ENCODE measurements at regions not wholly inside any gene's neighbourhood (a gene's known extent, or its start where the extent isn't known, plus 50 kb on each side); places are given as distances from the start of the nearest gene placed in this dataset.

DNA sequence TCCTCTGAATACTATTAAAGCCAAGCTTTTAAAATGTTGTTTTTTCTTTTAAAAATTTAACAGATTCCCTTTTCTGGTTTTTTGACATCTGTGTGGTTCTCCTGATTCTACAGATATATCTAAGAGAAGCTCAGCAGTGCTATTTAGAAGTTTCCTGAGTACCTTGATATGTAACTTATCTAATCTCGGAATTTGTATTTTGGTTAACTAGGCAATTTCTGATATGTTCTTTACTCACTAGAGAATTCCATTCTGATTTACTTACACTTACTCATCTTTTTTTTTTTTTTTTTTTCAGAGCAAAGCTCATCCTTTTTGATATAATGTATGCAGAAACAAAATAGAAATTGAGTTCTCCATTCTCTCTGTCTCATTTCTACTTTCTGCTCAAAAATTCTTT, 63.8 kb downstream of the PALS2 start:
- Histone ChIP-seq H2BK20ac (ENCODE audit: low read length) (no peak overlapping the region), H3K18ac (ENCODE audit: extremely low read depth, low read length) (no peak overlapping the region), H3K36me3 (ENCODE audit: control insufficient read depth in 2 of 4, insufficient read depth in 4 of 4, low read length in 3 of 4) (peaks cover 0 to 2% (median 0%) of the 10 kb centered on the region in 4 experiments; a peak in 3 of 8 replicates), H4K5ac (ENCODE audit: insufficient read length, low read depth, low read length) (no peak overlapping the region), H3K79me2 (ENCODE audit: control insufficient read depth in 1 of 2, insufficient read depth in 2 of 2, low read length in 2 of 2) (peaks cover 0 to 62% of the 10 kb centered on the region in 2 experiments; a peak in 2 of 4 replicates), H2BK5ac (ENCODE audit: low read depth, low read length) (no peak overlapping the region), H3K4ac (replicated peaks; ENCODE audit: insufficient read length, low read depth, low read length) (no peak overlapping the region), H3K23ac (ENCODE audit: insufficient read length) (no peak overlapping the region), H3K4me1 (replicated peaks in 1 of 4; ENCODE audit: control insufficient read depth in 3 of 4, insufficient read depth in 4 of 4, low read length in 3 of 4) (no peaks in the 10 kb centered on the region), H3K9me3 (ENCODE audit: insufficient read depth in 2 of 2, low read depth in 1 of 2, low read length in 1 of 2) (no peaks in the 10 kb centered on the region), H3K4me3 (ENCODE audit: extremely low read depth in 1 of 4, insufficient read depth in 2 of 4, low read depth in 3 of 4, low read length in 4 of 4) (no peak overlapping the region), H3K27ac (ENCODE audit: low read depth, low read length) (no peak overlapping the region), H4K20me1 (replicated peaks in 1 of 2; ENCODE audit: control insufficient read depth in 1 of 2, insufficient read depth in 2 of 2, low read length in 2 of 2) (no peaks in the 10 kb centered on the region), H3K14ac (ENCODE audit: insufficient read length) (no peak overlapping the region), H3K4me2 (ENCODE audit: insufficient read depth in 1 of 2, low read depth in 2 of 2, low read length in 2 of 2) (no peak overlapping the region), H4K91ac (replicated peaks; ENCODE audit: insufficient read length, low read length) (no peak overlapping the region), H4K8ac (ENCODE audit: extremely low read depth, insufficient read depth, low read length) (no peak overlapping the region), H2AFZ (ENCODE audit: low read length) (no peak overlapping the region), H2BK120ac (replicated peaks; ENCODE audit: low read depth, low read length) (no peak overlapping the region), H2BK12ac (ENCODE audit: low read depth, low read length) (no peak overlapping the region), H3K79me1 (ENCODE audit: low read depth, low read length) (no peaks in the 10 kb centered on the region), H2AK5ac (ENCODE audit: low read depth, low read length) (no peak overlapping the region), H3K23me2 (ENCODE audit: low read depth, low read length) (no peaks in the 10 kb centered on the region), H3K9ac (replicated peaks in 1 of 4; ENCODE audit: extremely low read depth in 1 of 4, low read depth in 3 of 4, low read length in 3 of 4) (no peak overlapping the region), H2BK15ac (ENCODE audit: low read length) (no peak overlapping the region), H3K56ac (replicated peaks; ENCODE audit: insufficient read length, low read depth, low read length) (no peak overlapping the region), H3K27me3 (replicated peaks in 1 of 4; ENCODE audit: control insufficient read depth in 3 of 4, extremely low read depth in 1 of 4, insufficient read depth in 3 of 4, low read length in 3 of 4) (no peaks in the 10 kb centered on the region)
- 70% methylated on average over 1 of the region's 1 CpG; no CpG with 5 or more reads in 1 of the 2 experiments for WGBS, 2 experiments (ENCODE audit: extremely low coverage in 1 of 2, insufficient coverage in 1 of 2, insufficient read length in 1 of 2, insufficient replicate concordance in 2 of 2, low coverage in 1 of 2, low lambda C conversion rate in 2 of 2, missing lambda C conversion rate in 1 of 2)
- FAIRE-seq (no peak), DNase-seq (ENCODE audit: low read depth in 1 of 2, low spot score in 2 of 2) (no peak)
- ChIA-PET POLR2A (ENCODE audit: partially characterized antibody) (no interaction called here), CTCF (ENCODE audit: partially characterized antibody) (interaction anchor here (0.7 to 0.8 kb wide), 2 partner anchors 18 to 698 kb away, joined by 3 read pairs; no protein-coding TSS in a partner anchor)
- TF ChIP-seq BRCA1 (IDR thresholded peaks at IDR 0.05; ENCODE audit: low read depth, low read length): no peak
- no peak for TF ChIP-seq CHD2 (IDR thresholded peaks at IDR 0.05; ENCODE audit: low read length)
- TF ChIP-seq TAF7 (optimal IDR thresholded peaks at IDR 0.05; ENCODE audit: borderline replicate concordance, low read depth, low read length): no peak
- no peak for TF ChIP-seq EGR1 (IDR thresholded peaks at IDR 0.05; ENCODE audit: borderline replicate concordance, low read depth, low read length)
